GM23338 (cell line): ENCODE measurements at regions not wholly inside any gene's neighbourhood (a gene's known extent, or its start where the extent isn't known, plus 50 kb on each side); places are given as distances from the start of the nearest gene placed in this dataset.

ENCODE experiments used
- CREB1 ChIP-seq: fragments of 250-450 bp; sonication (Bioruptor Pico); IDR thresholded peaks from 2 replicates; pipeline ENCODE4 v1.5.0; 2020; ENCODE audit warnings: low read depth, mild to moderate bottlenecking, moderate library complexity
- TF ChIP-seq, protein P1 (sequence below), 2 experiments: fragments of 200-600 bp in 1 of 2; sonication (generic) in 1 of 2; conservative IDR thresholded peaks; 2 replicates each; pipeline versions ENCODE4 v1.5.1 to v1.6.1; 2016 to 2017; ENCODE audit warnings: antibody characterized with exemption in 2 of 2, low read depth in 2 of 2, mild to moderate bottlenecking in 2 of 2, moderate library complexity in 1 of 2

DNA sequence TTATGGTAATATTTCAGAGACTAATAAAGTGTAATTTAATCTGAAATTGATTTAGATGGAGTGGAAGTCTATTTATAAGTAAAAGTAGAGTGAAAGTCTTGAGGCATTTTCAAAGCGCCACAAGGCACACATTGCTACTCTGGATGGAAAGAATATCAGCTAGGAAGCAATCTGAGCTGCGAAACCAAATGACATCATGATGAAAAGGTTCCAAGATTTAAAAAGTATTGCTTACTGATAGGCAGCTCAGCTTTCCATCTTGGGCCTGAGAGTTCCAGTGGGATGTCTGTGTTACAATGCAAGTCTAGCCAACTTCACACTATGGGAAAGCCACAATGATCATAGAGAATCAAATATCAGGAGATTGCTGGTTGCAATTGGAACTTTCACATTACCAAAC lies 126.9 kb upstream of the VGLL2 start:
- TF ChIP-seq, protein P1, sequence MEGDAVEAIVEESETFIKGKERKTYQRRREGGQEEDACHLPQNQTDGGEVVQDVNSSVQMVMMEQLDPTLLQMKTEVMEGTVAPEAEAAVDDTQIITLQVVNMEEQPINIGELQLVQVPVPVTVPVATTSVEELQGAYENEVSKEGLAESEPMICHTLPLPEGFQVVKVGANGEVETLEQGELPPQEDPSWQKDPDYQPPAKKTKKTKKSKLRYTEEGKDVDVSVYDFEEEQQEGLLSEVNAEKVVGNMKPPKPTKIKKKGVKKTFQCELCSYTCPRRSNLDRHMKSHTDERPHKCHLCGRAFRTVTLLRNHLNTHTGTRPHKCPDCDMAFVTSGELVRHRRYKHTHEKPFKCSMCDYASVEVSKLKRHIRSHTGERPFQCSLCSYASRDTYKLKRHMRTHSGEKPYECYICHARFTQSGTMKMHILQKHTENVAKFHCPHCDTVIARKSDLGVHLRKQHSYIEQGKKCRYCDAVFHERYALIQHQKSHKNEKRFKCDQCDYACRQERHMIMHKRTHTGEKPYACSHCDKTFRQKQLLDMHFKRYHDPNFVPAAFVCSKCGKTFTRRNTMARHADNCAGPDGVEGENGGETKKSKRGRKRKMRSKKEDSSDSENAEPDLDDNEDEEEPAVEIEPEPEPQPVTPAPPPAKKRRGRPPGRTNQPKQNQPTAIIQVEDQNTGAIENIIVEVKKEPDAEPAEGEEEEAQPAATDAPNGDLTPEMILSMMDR (conservative IDR thresholded peaks at IDR 0.05; ENCODE audit: low read depth in 2 of 2) = no peak
- TF ChIP-seq CREB1 (CRISPR knock-in tag) = no peak
